COLO829 (cell line): ENCODE measurements at regions not wholly inside any gene's neighbourhood (a gene's known extent, or its start where the extent isn't known, plus 50 kb on each side); places are given as distances from the start of the nearest gene placed in this dataset.
"Not testable (repeated sequence)": the region's sequence is repeated elsewhere in the genome, so short reads cannot be mapped to it uniquely, and the experiment has no call there.

ENCODE experiments used
- DNase-seq: peaks from one replicate; pipeline ENCODE4 v3.0.0; 2012; ENCODE audit warnings: low spot score

GRCh38 chr13:50274181-50274580 lies 258.9 kb downstream of the KCNRG start:
- DNase-seq: no peak

- no peak for DNase-seq
Observed at GRCh38 chr13:50275392-50276063, 260.3 kb downstream of the KCNRG start.

GRCh38 chr13:50276550-50276949 lies 261.3 kb downstream of the KCNRG start:
- no peak for DNase-seq

- DNase-seq: no peak
Observed at GRCh38 chr13:50277127-50277526, 261.9 kb downstream of the KCNRG start.

GRCh38 chr13:50277906-50278305 lies 262.7 kb downstream of the KCNRG start:
- DNase-seq: no peak

GRCh38 chr13:50280441-50280937 lies 265.2 kb downstream of the KCNRG start:
- DNase-seq: no peak

GRCh38 chr13:50282016-50282415 lies 266.8 kb downstream of the KCNRG start:
- DNase-seq: no peak

GRCh38 chr13:50283017-50283416 lies 267.8 kb downstream of the KCNRG start:
- DNase-seq: no peak

GRCh38 chr13:50284540-50284939 lies 269.3 kb downstream of the KCNRG start:
- DNase-seq: no peak

- DNase-seq: no peak
Observed at GRCh38 chr13:50285283-50285682, 270.0 kb downstream of the KCNRG start.

- DNase-seq: no peak
Observed at GRCh38 chr13:50286324-50286723, 271.1 kb downstream of the KCNRG start.

- no peak for DNase-seq
Observed at GRCh38 chr13:50290186-50290585, 274.9 kb downstream of the KCNRG start.

- DNase-seq: no peak
Observed at GRCh38 chr13:50291611-50292010, 276.4 kb downstream of the KCNRG start.

- DNase-seq: no peak
Observed at GRCh38 chr13:50292081-50292480, 276.8 kb downstream of the KCNRG start.

- DNase-seq: not testable (repeated sequence)
Observed at GRCh38 chr13:50294425-50294824, 279.2 kb downstream of the KCNRG start.

GRCh38 chr13:50299546-50300249 lies 284.5 kb downstream of the KCNRG start:
- DNase-seq: no peak

GRCh38 chr13:50303963-50304721 lies 288.9 kb downstream of the KCNRG start:
- DNase-seq: no peak

GRCh38 chr13:50306156-50306555 lies 290.9 kb downstream of the KCNRG start:
- DNase-seq: no peak

- no peak for DNase-seq
Observed at GRCh38 chr13:50309318-50309717, 294.1 kb downstream of the KCNRG start.

GRCh38 chr13:50309882-50310594 lies 294.8 kb downstream of the KCNRG start:
- DNase-seq: no peak

- no peak for DNase-seq
Observed at GRCh38 chr13:50310734-50311133, 295.5 kb downstream of the KCNRG start.

- DNase-seq: no peak
Observed at GRCh38 chr13:50318887-50319286, 303.6 kb downstream of the KCNRG start.
